ENCODE measurements at regions not wholly inside any gene's neighbourhood (a gene's known extent, or its start where the extent isn't known, plus 50 kb on each side); places are given as distances from the start of the nearest gene placed in this dataset.
"Not testable (repeated sequence)": the region's sequence is repeated elsewhere in the genome, so short reads cannot be mapped to it uniquely, and the experiment has no call there.

GRCh38 chr5:115695310-115695880 is 69.6 kb upstream of the TMED7 start:
- intact Hi-C loops (cut with micrococcal nuclease), result no loop called here
- no peak overlapping the region for H3K4me2 ChIP-seq (ENCODE audit: low read depth, low read length)
- H3K79me1 ChIP-seq (ENCODE audit: low read depth in 1 of 2, low read length in 2 of 2), result no peaks in the 10 kb centered on the region
- no peak overlapping the region for H2BK15ac ChIP-seq (ENCODE audit: low read depth, low read length)
- WGBS, 2 experiments (ENCODE audit: extremely low coverage in 2 of 2, insufficient read length in 1 of 2), result 0% methylated on average over 1 of the region's 4 CpGs; no CpG with 5 or more reads in 1 of the 2 experiments
- no peak overlapping the region for H2AFZ ChIP-seq (replicated peaks; ENCODE audit: low read length, poor library complexity)
- no peak overlapping the region for H3K23ac ChIP-seq (ENCODE audit: low read depth, low read length)
- no peak overlapping the region for H2BK5ac ChIP-seq (ENCODE audit: low read depth, low read length, poor library complexity, severe bottlenecking)
- BruUV-seq (replicated peaks), result no TSS peak
- no peaks in the 10 kb centered on the region for H3K9me3 ChIP-seq (ENCODE audit: control insufficient read depth, insufficient read depth, low read length)
- DNase-seq, result no peak
- ChIA-PET POLR2A (ENCODE audit: unreplicated experiment) (no interaction called here), CTCF (no interaction called here)
- H3K4me3 ChIP-seq (ENCODE audit: insufficient read depth, low read depth, low read length), result no peak overlapping the region
- H3K18ac ChIP-seq (ENCODE audit: low read depth, low read length), result no peak overlapping the region
- in situ Hi-C loops (cut with MboI; ENCODE audit: low sequenced_read_pairs), result no loop called here
- H4K20me1 ChIP-seq (ENCODE audit: insufficient read depth, low read length), result no peaks in the 10 kb centered on the region
- no peaks in the 10 kb centered on the region for H3K9me1 ChIP-seq (ENCODE audit: insufficient read depth, low read length)
- no peak overlapping the region for H3K27ac ChIP-seq (ENCODE audit: insufficient read depth, low read length)
- no peak overlapping the region for H3K9ac ChIP-seq (ENCODE audit: low read depth, low read length)
- no peak overlapping the region for H4K5ac ChIP-seq (ENCODE audit: low read depth, low read length)
- H3K36me3 ChIP-seq (ENCODE audit: control insufficient read depth, insufficient read depth, low read length), result no peaks in the 10 kb centered on the region
- H4K91ac ChIP-seq (ENCODE audit: insufficient read depth, low read depth, low read length), result no peak overlapping the region
- H2BK20ac ChIP-seq (ENCODE audit: low read depth, low read length), result no peak overlapping the region
- no peak overlapping the region for H2AK5ac ChIP-seq (ENCODE audit: low read depth, low read length)
- H3K14ac ChIP-seq (replicated peaks; ENCODE audit: low read depth, low read length), result no peak overlapping the region
- no peak overlapping the region for H2AK9ac ChIP-seq (replicated peaks; ENCODE audit: low read depth, low read length, poor library complexity)
- no peaks in the 10 kb centered on the region for H3K4me1 ChIP-seq (ENCODE audit: control insufficient read depth, insufficient read depth, low read length)
- TF ChIP-seq CHD1 (IDR thresholded peaks at IDR 0.05; ENCODE audit: low read depth, low read length) (no peak), RCOR1 (IDR thresholded peaks at IDR 0.05; ENCODE audit: insufficient replicate concordance, low read length) (no peak), MAZ (IDR thresholded peaks at IDR 0.05; ENCODE audit: borderline replicate concordance, low read depth, low read length) (no peak)
- no peak overlapping the region for H3K56ac ChIP-seq (ENCODE audit: extremely low read depth, insufficient read depth, low read length)
- peaks cover 3% of the 10 kb centered on the region for H3K27me3 ChIP-seq (ENCODE audit: control insufficient read depth, insufficient read depth, low read length)
- no peak for ATAC-seq (ENCODE audit: low read depth)
- no peak overlapping the region for H4K8ac ChIP-seq (ENCODE audit: low read depth in 2 of 2, low read length in 2 of 2)
- dilution Hi-C loops (cut with HindIII; ENCODE audit: low sequenced_read_pairs, unreplicated experiment), result no loop called here
- no peak overlapping the region for H3K4ac ChIP-seq (ENCODE audit: low read depth, low read length)
- H2BK120ac ChIP-seq (ENCODE audit: low read depth, low read length), result no peak overlapping the region

GRCh38 chr5:115691814-115692213 is 66.0 kb upstream of the TMED7 start:
- no CpG with 5 or more reads among the region's 3 CpGs for WGBS, 2 experiments (ENCODE audit: extremely low coverage in 2 of 2, insufficient read length in 1 of 2)
- H2AK5ac ChIP-seq (ENCODE audit: low read depth, low read length); ATAC-seq (ENCODE audit: low read depth); H3K4ac ChIP-seq (ENCODE audit: low read depth, low read length); H3K9me3 ChIP-seq (ENCODE audit: control insufficient read depth, insufficient read depth, low read length); H2BK20ac ChIP-seq (ENCODE audit: low read depth, low read length); H2AFZ ChIP-seq (replicated peaks; ENCODE audit: low read length, poor library complexity); H3K79me1 ChIP-seq (ENCODE audit: low read depth in 1 of 2, low read length in 2 of 2); H3K18ac ChIP-seq (ENCODE audit: low read depth, low read length); H3K9ac ChIP-seq (ENCODE audit: low read depth, low read length); H4K8ac ChIP-seq (ENCODE audit: low read depth in 2 of 2, low read length in 2 of 2); H2BK120ac ChIP-seq (ENCODE audit: low read depth, low read length); H4K5ac ChIP-seq (ENCODE audit: low read depth, low read length); H2AK9ac ChIP-seq (replicated peaks; ENCODE audit: low read depth, low read length, poor library complexity); BruUV-seq (replicated peaks); H3K4me3 ChIP-seq (ENCODE audit: insufficient read depth, low read depth, low read length); DNase-seq; H2BK15ac ChIP-seq (ENCODE audit: low read depth, low read length); H4K20me1 ChIP-seq (ENCODE audit: insufficient read depth, low read length); H4K91ac ChIP-seq (ENCODE audit: insufficient read depth, low read depth, low read length); H3K27me3 ChIP-seq (ENCODE audit: control insufficient read depth, insufficient read depth, low read length); H3K14ac ChIP-seq (replicated peaks; ENCODE audit: low read depth, low read length); in situ Hi-C loops (cut with MboI; ENCODE audit: low sequenced_read_pairs); CTCF ChIA-PET; H3K36me3 ChIP-seq (ENCODE audit: control insufficient read depth, insufficient read depth, low read length); H2BK5ac ChIP-seq (ENCODE audit: low read depth, low read length, poor library complexity, severe bottlenecking); H3K4me1 ChIP-seq (ENCODE audit: control insufficient read depth, insufficient read depth, low read length); dilution Hi-C loops (cut with HindIII; ENCODE audit: low sequenced_read_pairs, unreplicated experiment); H3K9me1 ChIP-seq (ENCODE audit: insufficient read depth, low read length); POLR2A ChIA-PET (ENCODE audit: unreplicated experiment); H3K56ac ChIP-seq (ENCODE audit: extremely low read depth, insufficient read depth, low read length); H3K23ac ChIP-seq (ENCODE audit: low read depth, low read length); H3K27ac ChIP-seq (ENCODE audit: insufficient read depth, low read length); H3K4me2 ChIP-seq (ENCODE audit: low read depth, low read length): not testable (repeated sequence)
- intact Hi-C loops (cut with micrococcal nuclease), result loop anchor here (5.0 kb wide), 1 partner anchor 1365 kb away; no protein-coding TSS in a partner anchor
